KBM-7 (cell line): ENCODE measurements at regions not wholly inside any gene's neighbourhood (a gene's known extent, or its start where the extent isn't known, plus 50 kb on each side); places are given as distances from the start of the nearest gene placed in this dataset.
"Not testable (repeated sequence)": the region's sequence is repeated elsewhere in the genome, so short reads cannot be mapped to it uniquely, and the experiment has no call there.

Source experiments
- DNase-seq: peaks from one replicate; pipeline ENCODE4 v3.0.0-alpha.2; 2015
- in situ Hi-C: fragments of 300-500 bp; cut with MboI; formaldehyde crosslinking; loops from 2 replicates; pipeline ENCODE4 v1.14.3; 2020; ENCODE audit warnings: low sequenced_read_pairs, low pct_unique_long_range_greater_than_20kb, mixed read lengths

DNA sequence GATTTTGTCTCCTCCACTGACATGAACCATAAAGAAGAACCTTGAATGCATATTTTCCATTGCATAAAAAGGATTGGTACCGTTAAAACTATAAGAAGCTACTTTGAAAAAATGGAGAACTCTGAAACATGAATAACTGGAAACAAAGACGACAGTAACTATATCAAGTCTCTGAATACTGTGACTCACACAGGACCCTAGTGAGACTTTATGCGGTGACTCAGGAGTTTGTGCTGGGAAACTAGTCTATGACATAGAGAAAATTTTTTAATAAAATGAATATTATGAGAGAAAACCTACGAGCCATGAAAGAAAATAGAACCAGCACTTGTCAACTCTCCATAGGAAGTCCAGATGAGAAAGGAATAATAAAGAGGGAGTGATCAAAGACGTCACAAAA is 339.9 kb upstream of the ADARB2 start:
- in situ Hi-C loops = no loop called here
- DNase-seq = no peak

DNA sequence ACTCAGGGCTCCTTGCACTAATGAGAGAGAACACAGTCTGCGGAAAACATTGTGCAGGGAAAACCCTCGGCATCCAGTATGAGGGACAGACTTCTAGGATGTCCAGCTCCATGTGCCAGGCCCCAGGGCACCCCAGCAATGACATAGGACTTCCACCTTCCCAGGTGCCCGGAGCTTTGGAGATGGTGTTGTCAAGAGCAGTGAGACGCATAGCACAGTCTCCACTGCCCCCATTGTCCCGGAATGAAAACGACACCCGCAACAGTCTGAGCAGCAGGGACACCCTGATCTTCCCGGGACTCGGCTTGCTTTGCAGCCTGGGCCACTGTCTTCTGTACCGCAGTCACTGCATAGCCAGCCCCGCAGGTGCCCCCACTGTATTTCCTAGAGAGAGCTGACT is 339.2 kb upstream of the ADARB2 start:
- no peak for DNase-seq
- in situ Hi-C loops = no loop called here

DNA sequence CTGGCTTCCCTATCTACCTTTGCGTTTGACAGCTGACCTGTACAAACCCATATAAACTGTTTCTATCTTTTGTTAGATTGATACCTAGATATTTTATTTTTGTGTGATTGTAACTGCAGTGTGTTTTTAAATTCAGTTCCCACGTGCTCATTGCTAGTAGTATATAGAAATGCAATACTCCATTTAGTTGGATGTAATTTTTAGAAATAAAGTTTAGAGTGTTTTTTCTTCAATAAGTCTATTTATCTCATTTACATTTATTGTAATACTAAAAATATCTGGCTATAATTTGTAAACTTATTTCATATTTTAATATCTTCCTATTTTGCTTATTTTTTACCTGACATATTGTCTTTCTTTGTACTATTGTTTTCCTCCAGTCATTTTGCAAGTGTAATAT is 329.7 kb upstream of the ADARB2 start:
- DNase-seq = no peak
- in situ Hi-C loops = no loop called here

DNA sequence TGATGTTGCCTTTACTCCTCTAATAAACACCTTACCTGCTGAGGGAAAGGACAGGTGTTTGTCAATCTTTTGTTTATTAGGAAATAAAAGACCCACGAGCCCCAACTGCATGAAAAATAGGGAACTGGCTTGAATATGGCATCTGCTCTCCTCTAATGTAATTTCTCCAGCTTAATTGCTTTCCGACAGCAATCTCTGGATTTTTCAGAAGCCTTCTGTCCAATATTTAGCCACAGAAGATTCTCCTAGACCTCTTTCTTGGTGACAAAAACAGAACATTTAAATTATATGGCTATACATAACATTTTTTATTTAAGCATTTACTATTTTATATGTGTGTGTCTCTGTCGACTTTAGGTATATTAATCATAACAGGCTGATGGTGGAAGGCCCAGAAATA is 317.4 kb upstream of the ADARB2 start:
- DNase-seq = no peak
- in situ Hi-C loops = no loop called here

DNA sequence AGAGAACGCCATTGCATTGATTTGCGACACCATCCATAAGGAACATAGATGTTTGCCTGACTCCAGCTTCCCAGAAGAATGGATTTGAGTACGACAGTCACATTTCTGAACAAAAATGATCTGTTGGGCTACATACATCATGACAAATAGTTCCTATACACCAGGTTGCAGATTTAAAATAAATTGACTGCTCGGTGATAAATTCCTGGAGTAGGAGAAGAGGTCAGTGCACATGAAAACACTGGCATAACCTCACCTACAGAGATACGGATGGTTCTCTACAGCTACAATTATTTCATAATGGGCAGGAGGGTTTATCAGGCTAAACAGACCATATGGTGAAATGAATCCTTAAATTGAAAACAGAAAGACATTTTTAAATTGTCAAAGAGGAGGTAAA is 316.5 kb upstream of the ADARB2 start:
- in situ Hi-C loops = no loop called here
- no peak for DNase-seq

DNA sequence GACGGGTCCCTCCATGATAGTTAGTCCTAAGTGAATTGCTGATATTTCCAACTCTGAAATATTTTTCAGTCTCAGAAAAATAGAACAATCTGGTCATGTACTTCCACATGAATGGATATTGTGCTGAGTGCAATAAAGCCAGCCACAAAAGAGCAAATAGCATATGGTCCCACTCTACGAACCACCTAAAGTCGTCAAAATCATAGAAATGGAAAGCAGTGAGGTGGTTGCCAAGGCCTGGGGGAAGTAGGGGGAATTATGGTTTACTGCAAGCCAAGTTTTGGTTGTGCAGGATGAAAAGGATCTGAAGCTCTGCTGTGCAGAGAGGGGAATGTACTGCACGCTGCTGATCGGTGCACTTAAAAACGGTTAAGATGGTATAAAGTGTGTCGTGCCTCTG is 313.8 kb upstream of the ADARB2 start:
- no peak for DNase-seq
- in situ Hi-C loops = no loop called here

DNA sequence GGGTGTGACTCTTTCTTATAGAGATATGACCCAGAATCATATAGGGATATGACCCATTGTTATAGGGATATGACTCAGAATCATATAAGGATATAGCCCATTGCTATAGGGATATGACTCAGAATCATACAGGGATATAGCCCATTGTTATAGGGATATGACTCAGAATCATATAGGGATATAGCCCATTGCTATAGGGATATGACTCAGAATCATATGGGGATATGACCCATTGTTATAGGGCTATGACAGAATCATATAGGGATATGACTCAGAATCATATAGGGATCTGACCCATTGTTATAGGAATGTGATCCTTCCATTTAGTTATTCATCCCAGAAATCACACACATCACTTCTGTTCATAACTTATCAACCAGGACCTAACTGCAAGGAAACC is 312.2 kb upstream of the ADARB2 start:
- in situ Hi-C loops = no loop called here
- no peak for DNase-seq

DNA sequence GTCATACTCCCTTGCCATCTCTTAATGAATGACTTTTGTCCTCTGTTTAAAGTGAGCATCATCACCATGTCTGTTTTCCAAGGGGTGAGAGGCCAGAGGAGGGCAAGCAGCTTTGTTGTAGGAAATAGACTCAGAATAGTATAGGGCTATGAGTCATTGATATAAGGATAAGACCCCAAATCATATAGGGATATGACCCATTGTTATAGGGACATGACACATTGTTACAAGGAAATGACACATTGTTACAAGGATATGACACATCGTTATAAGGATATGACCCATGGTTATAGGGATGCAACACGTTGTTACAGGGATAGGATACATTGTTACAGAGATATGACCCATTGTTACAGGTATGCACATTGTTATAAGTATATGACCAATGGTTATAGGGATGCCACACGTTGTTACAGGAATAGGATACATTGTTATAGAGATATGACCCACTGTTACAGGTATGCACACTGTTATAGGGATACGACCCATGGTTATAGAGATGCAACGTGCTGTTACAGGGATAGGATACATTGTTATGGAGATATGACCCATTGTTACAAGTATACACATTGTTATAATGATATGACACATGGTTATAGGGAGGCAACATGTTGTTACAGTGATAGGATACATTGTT is 311.1 kb upstream of the ADARB2 start:
- DNase-seq = no peak
- in situ Hi-C loops = no loop called here

DNA sequence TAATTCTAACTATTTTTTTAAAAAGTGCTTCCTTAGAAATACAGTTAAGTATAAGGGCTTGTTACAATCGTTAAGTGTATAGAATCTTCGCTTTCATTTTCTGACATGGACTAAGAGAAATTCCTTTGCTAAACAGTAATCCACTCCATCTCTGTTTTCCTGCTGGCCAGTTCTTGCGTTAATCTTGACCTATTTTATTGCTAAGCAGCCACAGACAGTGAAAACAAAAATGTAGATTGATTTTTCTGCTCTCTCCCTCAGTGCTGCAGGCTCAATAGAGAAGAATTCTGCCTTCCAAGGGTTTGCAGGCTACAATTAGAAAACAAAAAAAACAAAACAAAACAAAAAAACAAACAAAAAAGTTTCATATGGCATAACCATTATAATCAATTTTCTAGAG is 310.4 kb upstream of the ADARB2 start:
- in situ Hi-C loops = no loop called here
- no peak for DNase-seq

DNA sequence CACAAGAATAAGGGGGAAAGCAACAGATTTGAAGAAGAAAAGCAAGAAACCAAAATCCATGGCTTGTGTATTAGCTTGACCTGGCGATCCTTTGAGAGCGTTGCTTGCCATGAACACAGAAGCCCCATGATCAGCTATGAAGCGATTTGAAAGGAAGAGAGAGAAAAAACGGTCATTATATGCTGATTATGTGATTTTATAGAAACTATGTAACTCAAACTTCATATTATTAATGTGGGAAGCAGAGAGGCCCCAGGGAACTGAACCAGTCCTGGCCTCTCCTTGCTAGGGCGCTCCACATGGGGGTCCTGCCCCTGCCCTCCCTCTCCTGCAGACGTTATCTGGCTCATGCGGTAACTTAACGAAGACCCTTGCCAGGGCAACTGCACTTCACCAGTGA is 306.1 kb upstream of the ADARB2 start:
- in situ Hi-C loops = no loop called here
- no peak for DNase-seq

DNA sequence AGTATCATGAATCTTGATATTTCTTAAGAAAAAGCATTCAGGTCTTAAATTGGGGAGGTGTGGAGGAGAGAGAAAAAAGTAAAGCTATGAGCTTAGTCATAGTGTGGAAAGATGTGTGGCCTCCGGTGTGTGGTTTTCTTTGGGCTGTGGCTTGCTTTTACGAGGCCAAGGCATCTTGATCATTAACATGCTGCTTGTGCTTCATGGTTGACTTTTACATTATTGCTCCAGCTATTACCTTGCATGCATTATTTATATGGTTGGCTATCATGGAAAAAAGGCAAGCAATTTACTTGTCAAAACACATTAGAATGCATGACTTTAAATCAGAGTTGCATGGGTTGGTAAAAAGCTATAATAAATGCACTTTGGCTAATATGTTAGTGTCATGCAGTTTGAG is 300.7 kb upstream of the ADARB2 start:
- in situ Hi-C loops = no loop called here
- DNase-seq = no peak

DNA sequence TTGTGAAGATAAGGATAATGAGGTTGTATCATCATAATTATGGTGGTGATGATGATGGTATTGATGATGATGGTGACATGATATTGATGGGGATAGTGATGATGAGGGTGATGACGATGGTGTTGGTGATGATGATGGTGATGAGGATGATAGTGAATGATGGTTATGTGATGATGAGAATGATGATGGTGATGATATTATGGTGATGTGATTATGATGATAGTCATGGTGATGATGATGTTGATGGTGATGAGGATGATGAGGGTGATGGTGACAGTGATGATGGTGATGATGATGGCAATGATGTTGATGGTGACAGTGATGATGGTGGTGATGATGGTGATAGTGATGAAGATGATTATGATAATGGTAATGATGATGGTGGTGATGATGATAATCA is 299.9 kb upstream of the ADARB2 start:
- in situ Hi-C loops = no loop called here
- no peak for DNase-seq

DNA sequence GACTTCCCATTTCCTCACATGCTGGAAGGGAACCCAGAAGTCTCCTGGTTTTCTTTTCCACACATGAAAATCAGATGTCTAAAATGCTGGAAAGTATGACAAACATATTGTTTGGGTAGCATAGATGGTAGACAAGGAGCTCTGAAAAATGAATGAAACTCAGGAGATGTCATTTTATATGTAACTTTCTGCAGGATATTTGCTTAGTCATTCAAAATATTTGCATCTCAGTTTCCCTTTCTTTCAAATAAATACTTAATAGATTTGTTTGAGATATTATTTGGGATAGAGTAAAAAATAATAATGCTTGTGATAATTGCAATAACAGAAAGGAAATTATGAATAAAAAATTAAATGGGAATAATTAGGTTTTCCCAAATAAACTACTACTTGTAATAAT is 298.9 kb upstream of the ADARB2 start:
- in situ Hi-C loops = no loop called here

DNA sequence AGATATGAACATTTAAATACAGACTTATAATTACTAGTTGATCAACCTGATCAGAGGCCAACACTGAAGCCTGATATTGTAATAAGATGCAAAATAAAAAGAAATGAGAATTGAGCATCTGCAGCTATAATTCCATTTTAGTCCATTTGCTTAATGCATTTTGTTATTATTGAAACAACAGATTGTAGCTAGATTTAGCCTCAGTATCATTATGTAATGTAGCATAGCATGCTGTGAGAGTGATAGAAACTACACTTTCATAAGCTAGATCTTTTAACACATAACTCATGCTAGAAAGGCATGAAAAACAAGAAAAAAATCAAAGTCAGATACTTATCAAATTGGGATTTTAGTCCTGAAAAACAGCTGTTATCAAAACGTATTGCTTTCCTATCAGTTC is 292.7 kb upstream of the ADARB2 start:
- DNase-seq = no peak
- in situ Hi-C loops = no loop called here

More for the DNA sequence above, 298.9 kb upstream of the ADARB2 start:
- no peak for DNase-seq

DNA sequence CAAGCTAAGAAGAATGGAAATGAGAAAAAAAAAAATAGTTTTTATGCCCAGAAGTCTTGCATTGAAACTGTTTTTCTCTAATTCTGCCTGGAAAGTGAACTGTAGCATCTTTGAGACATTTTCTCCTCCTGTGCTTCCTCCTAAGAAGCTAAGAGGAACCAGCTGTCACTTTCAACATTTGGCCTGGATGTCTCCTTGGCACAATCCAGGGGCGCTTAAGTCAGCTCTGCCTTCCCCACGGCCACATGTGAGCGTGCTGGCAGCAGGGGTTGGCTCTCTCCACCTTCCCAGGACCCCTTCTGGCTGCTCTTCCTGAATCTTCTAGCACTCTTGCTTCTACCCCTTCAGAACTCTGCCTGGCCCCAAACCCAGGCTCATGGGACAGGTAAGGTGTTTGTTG is 289.6 kb upstream of the ADARB2 start:
- in situ Hi-C loops = no loop called here
- no peak for DNase-seq

DNA sequence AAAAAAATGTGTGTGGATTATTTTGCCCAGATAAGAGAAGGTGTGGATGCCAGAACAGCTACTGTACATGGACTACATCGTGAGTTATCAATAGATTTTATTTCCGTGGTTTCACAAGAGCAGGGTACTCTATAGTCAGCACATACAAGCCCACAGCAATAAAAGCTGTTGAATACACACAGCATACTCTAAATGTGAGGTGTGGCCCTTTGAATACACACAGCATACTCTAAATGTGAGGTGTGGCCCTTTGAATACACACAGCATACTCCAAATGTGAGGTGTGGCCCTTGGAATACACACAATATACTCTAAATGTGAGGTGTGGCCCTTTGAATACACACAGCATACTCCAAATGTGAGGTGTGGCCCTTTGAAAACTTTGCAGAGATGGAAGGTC is 287.4 kb upstream of the ADARB2 start:
- DNase-seq, in situ Hi-C loops: not testable (repeated sequence)

DNA sequence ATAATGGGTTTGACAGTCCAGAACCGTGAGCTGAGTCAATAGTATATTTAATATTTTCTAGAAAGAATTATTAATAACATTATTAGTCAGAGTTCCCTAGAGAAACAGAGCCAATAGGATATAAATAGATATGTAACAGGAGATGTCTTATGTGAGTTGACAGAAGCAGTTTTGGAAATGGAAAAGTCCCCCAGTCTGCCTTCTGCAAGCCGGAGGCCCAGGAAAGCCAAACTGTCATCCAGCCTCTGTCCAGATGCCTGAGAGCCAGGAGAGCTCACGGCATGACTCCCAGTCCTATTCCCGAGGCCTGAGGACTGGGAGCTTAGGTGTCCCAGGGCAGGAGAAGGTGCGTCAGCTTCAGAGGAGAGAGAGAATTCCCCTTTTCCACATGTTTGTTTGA is 286.4 kb upstream of the ADARB2 start:
- in situ Hi-C loops = no loop called here
- no peak for DNase-seq

DNA sequence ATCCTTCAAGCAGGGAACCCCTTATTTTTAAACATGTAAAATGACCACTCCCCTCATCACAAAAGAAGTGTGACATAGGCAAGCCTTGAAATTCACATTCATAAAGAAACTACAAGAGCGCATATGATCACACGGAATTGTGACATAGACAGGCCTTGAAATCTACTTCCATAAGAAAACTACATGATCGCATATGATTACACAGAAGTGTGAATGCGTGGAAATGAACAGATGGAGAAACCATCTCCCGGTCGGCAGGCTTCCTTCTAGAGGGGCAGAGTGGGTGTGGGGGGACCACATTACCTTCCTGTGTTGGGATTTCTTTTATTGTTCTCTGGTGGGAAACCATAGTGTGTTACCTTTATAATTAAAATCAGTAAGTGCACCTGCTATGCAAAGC is 285.1 kb upstream of the ADARB2 start:
- no peak for DNase-seq
- in situ Hi-C loops = no loop called here

DNA sequence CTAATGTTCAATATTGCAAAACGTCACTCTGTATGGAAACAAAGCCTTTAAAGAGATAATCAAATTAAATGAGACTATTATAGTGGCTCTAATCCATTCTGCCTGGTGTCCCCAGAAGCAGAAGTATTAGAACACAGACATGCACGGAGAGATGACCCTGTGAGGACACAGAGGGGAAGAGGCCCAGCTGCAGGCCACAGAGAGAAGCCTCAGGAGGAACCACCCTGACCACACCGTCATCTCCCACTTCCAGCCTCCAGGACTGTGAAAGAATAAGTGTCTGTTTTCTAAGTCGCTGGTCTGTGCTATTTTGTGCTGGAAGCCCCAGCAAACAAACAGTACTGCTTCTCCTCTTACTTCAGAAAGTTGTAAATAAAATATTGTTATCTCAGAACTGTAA is 283.5 kb upstream of the ADARB2 start:
- DNase-seq = no peak
- in situ Hi-C loops = no loop called here

DNA sequence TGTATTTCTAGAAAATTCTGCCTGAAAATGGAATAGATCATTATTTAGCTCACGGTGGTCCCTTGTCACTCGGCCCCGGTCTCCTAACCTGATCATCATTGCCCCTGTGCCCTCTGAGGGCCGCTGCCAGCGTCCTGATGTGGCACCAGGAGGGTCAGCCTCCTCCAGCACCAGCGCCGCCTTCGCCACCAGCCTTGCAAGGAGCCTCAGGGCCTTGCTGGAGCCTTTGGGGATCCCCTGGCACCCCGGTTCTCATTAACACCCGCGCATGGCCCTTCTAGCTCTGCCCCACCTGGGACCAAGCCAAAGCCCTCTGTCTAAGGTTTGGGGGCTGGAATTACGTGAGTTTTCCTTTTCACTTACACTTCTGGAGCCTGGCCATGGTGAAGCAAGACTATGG is 282.5 kb upstream of the ADARB2 start:
- in situ Hi-C loops = no loop called here
- no peak for DNase-seq

DNA sequence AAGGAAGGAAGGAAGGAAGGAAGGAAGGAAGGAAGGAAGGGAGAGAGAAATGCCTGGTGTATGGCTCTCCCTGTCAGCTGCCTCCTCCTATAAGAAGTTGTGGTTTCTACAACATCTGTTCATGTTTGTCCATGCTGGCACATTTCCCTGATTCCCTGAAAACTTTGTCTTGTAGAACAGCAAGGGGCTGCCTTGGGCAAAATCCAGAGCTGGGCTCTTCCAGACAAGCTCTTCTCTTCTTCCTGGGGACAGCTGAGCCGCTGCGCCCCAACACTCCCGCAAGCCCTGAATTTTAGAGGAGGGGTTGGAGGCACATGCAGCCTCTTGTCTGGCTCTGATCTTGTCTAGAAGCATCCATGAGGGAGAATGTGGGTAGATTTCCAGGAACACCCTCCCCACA is 282.0 kb upstream of the ADARB2 start:
- no peak for DNase-seq
- in situ Hi-C loops = no loop called here

DNA sequence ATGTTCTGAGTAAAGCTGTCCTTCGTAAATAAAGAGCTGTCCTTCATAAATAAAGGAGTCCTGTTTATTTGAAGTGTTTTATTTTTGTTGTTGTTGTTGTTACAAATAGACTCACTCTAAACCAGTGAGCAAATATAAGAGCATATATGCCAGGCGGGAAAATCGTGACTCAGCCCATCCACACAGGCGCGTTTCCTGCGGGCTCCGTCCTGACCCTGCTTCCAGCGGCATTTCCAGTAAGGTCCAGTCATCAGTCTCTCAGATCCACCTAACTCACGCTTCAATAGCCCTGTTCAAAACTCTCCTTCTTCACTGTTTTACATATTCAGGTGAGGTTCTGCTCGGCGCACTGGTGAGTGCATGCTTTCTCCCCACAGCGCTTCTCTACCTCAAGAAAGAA is 277.2 kb upstream of the ADARB2 start:
- in situ Hi-C loops = no loop called here

More for the DNA sequence above, 277.2 kb upstream of the ADARB2 start:
- no peak for DNase-seq
